GM10266 (cell line): ENCODE measurements at regions not wholly inside any gene's neighbourhood (a gene's known extent, or its start where the extent isn't known, plus 50 kb on each side); places are given as distances from the start of the nearest gene placed in this dataset.

Experiments
- DNase-seq: peaks from one replicate; pipeline ENCODE4 v3.0.0; 2012; ENCODE audit errors: extremely low spot score
- TF ChIP-seq, protein P1 (sequence below): IDR thresholded peaks from 2 replicates; pipeline ENCODE4 v1.5.1; 2012; ENCODE audit warnings: mild to moderate bottlenecking, low read depth; ENCODE audit not compliant: control insufficient read depth, insufficient read depth; ENCODE audit errors: missing control alignments

DNA sequence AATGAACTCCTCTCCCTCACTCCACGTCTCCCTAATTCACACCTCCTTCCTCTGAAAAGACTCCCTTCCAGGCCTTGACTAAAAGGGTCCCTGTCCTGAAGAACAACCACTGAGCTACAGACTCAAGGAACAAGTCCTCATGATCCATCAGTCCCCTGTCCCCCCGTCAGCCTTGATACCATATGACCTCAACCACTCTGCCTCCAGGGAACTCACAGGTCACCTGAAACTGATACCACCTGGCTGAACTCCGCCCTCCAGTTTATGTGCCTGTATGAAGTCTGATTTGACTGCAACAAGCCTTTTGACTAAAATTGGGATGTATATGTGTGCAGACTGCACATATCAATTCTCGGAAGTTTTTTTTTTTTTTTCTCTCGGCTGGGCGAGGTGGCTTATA, 88.7 kb downstream of the UGCG start:
- DNase-seq: peak; percentile 33
- TF ChIP-seq, protein P1, sequence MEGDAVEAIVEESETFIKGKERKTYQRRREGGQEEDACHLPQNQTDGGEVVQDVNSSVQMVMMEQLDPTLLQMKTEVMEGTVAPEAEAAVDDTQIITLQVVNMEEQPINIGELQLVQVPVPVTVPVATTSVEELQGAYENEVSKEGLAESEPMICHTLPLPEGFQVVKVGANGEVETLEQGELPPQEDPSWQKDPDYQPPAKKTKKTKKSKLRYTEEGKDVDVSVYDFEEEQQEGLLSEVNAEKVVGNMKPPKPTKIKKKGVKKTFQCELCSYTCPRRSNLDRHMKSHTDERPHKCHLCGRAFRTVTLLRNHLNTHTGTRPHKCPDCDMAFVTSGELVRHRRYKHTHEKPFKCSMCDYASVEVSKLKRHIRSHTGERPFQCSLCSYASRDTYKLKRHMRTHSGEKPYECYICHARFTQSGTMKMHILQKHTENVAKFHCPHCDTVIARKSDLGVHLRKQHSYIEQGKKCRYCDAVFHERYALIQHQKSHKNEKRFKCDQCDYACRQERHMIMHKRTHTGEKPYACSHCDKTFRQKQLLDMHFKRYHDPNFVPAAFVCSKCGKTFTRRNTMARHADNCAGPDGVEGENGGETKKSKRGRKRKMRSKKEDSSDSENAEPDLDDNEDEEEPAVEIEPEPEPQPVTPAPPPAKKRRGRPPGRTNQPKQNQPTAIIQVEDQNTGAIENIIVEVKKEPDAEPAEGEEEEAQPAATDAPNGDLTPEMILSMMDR: no peak

GRCh38 chr9:111986035-111986556, 89.5 kb downstream of the UGCG start:
- TF ChIP-seq, protein P1: no peak
- DNase-seq: no peak
